ENCODE measurements at regions not wholly inside any gene's neighbourhood (a gene's known extent, or its start where the extent isn't known, plus 50 kb on each side); places are given as distances from the start of the nearest gene placed in this dataset.

GRCh38 chr4:41471126-41472071 is 66.6 kb upstream of the LIMCH1 start:
- no peak overlapping the region for H3K4me3 ChIP-seq (ENCODE audit: low read length in 2 of 2)
- ChIA-PET POLR2A (ENCODE audit: partially characterized antibody) (no interaction called here), CTCF (ENCODE audit: partially characterized antibody) (no interaction called here)
- Mint-ChIP-seq H3K27ac (no peak overlapping the region), H3K4me3 (no peak overlapping the region), H3K36me3 (no peaks in the 10 kb centered on the region), H3K4me1 (no peaks in the 10 kb centered on the region), H3K27me3 (peaks cover 0 to 2% of the 10 kb centered on the region in 2 donors), H3K9me3 (peaks cover 0 to 6% (median 2%) of the 10 kb centered on the region in 8 donors)
- H3K4me1 ChIP-seq (ENCODE audit: insufficient read depth, low read length) = no peaks in the 10 kb centered on the region
- no peaks in the 10 kb centered on the region for H3K9me3 ChIP-seq (ENCODE audit: control insufficient read depth in 1 of 2, low read length in 2 of 2)
- DNase-seq = no peak
- H3K27me3 ChIP-seq (ENCODE audit: insufficient read depth, low read length) = no peaks in the 10 kb centered on the region
- H3K27ac ChIP-seq (ENCODE audit: low read depth, low read length) = no peak overlapping the region
- no peaks in the 10 kb centered on the region for H3K36me3 ChIP-seq (ENCODE audit: insufficient read depth, low read length)
- intact Hi-C loops (cut with micrococcal nuclease) = no loop called here

- Mint-ChIP-seq H3K9me3 (peaks cover 0 to 6% (median 1%) of the 10 kb centered on the region in 8 donors), H3K4me1 (no peaks in the 10 kb centered on the region), H3K27me3 (peaks cover 0 to 2% of the 10 kb centered on the region in 2 donors), H3K27ac (no peak overlapping the region), H3K36me3 (no peaks in the 10 kb centered on the region), H3K4me3 (no peak overlapping the region)
- H3K36me3 ChIP-seq (ENCODE audit: insufficient read depth, low read length) = no peaks in the 10 kb centered on the region
- no peaks in the 10 kb centered on the region for H3K27me3 ChIP-seq (ENCODE audit: insufficient read depth, low read length)
- no peak for DNase-seq
- POLR2A ChIA-PET (ENCODE audit: partially characterized antibody) = no interaction called here
- no peak overlapping the region for H3K4me3 ChIP-seq (ENCODE audit: low read length in 2 of 2)
- H3K9me3 ChIP-seq (ENCODE audit: control insufficient read depth in 1 of 2, low read length in 2 of 2) = no peaks in the 10 kb centered on the region
- no peaks in the 10 kb centered on the region for H3K4me1 ChIP-seq (ENCODE audit: insufficient read depth, low read length)
- intact Hi-C loops (cut with micrococcal nuclease) = no loop called here
- H3K27ac ChIP-seq (ENCODE audit: low read depth, low read length) = no peak overlapping the region
- CTCF ChIA-PET (ENCODE audit: partially characterized antibody) = no interaction called here
Observed at GRCh38 chr4:41472081-41472480, 65.9 kb upstream of the LIMCH1 start.

GRCh38 chr4:41473176-41473575 is 64.8 kb upstream of the LIMCH1 start:
- H3K9me3 Mint-ChIP-seq = peaks cover 0 to 7% (median 2%) of the 10 kb centered on the region in 8 donors
- Histone ChIP-seq H3K4me3 (ENCODE audit: low read length in 2 of 2) (no peak overlapping the region), H3K9me3 (ENCODE audit: control insufficient read depth in 1 of 2, low read length in 2 of 2) (no peaks in the 10 kb centered on the region), H3K4me1 (ENCODE audit: insufficient read depth, low read length) (no peaks in the 10 kb centered on the region), H3K36me3 (ENCODE audit: insufficient read depth, low read length) (no peaks in the 10 kb centered on the region), H3K27ac (ENCODE audit: low read depth, low read length) (no peak overlapping the region), H3K27me3 (ENCODE audit: insufficient read depth, low read length) (no peaks in the 10 kb centered on the region)
- CTCF ChIA-PET (ENCODE audit: partially characterized antibody) = no interaction called here
- intact Hi-C loops (cut with micrococcal nuclease) = no loop called here
- no peak for DNase-seq
- no peak overlapping the region for H3K4me3 Mint-ChIP-seq
- POLR2A ChIA-PET (ENCODE audit: partially characterized antibody) = no interaction called here
- peaks cover 2% of the 10 kb centered on the region in 2 donors for H3K27me3 Mint-ChIP-seq
- H3K27ac Mint-ChIP-seq = no peak overlapping the region
- H3K36me3 Mint-ChIP-seq = no peaks in the 10 kb centered on the region
- H3K4me1 Mint-ChIP-seq = no peaks in the 10 kb centered on the region

GRCh38 chr4:41475402-41475801 is 62.6 kb upstream of the LIMCH1 start:
- peaks cover 0 to 4% (median under 1%) of the 10 kb centered on the region in 8 donors for H3K9me3 Mint-ChIP-seq
- intact Hi-C loops (cut with micrococcal nuclease) = no loop called here
- no peak overlapping the region for H3K4me3 Mint-ChIP-seq
- no peaks in the 10 kb centered on the region for H3K9me3 ChIP-seq (ENCODE audit: control insufficient read depth in 1 of 2, low read length in 2 of 2)
- H3K36me3 Mint-ChIP-seq = no peaks in the 10 kb centered on the region
- H3K27ac Mint-ChIP-seq = no peak overlapping the region
- H3K4me1 ChIP-seq (ENCODE audit: insufficient read depth, low read length) = no peaks in the 10 kb centered on the region
- DNase-seq = no peak
- no peak overlapping the region for H3K4me3 ChIP-seq (ENCODE audit: low read length in 2 of 2)
- no peaks in the 10 kb centered on the region for H3K27me3 ChIP-seq (ENCODE audit: insufficient read depth, low read length)
- no peak overlapping the region for H3K27ac ChIP-seq (ENCODE audit: low read depth, low read length)
- H3K27me3 Mint-ChIP-seq = peaks cover 0 to 2% of the 10 kb centered on the region in 2 donors
- no peaks in the 10 kb centered on the region for H3K4me1 Mint-ChIP-seq
- no peaks in the 10 kb centered on the region for H3K36me3 ChIP-seq (ENCODE audit: insufficient read depth, low read length)
- ChIA-PET CTCF (ENCODE audit: partially characterized antibody) (no interaction called here), POLR2A (ENCODE audit: partially characterized antibody) (no interaction called here)

GRCh38 chr4:41476310-41476885 is 61.6 kb upstream of the LIMCH1 start:
- Histone ChIP-seq H3K27ac (ENCODE audit: low read depth, low read length) (no peak overlapping the region), H3K4me3 (ENCODE audit: low read length in 2 of 2) (no peak overlapping the region), H3K27me3 (ENCODE audit: insufficient read depth, low read length) (no peaks in the 10 kb centered on the region), H3K36me3 (ENCODE audit: insufficient read depth, low read length) (no peaks in the 10 kb centered on the region), H3K4me1 (ENCODE audit: insufficient read depth, low read length) (no peaks in the 10 kb centered on the region), H3K9me3 (ENCODE audit: control insufficient read depth in 1 of 2, low read length in 2 of 2) (no peaks in the 10 kb centered on the region)
- Mint-ChIP-seq H3K4me3 (no peak overlapping the region), H3K4me1 (no peaks in the 10 kb centered on the region), H3K27ac (no peak overlapping the region), H3K36me3 (no peaks in the 10 kb centered on the region), H3K27me3 (peaks cover 0 to 2% of the 10 kb centered on the region in 2 donors), H3K9me3 (peaks cover 0 to 4% (median under 1%) of the 10 kb centered on the region in 8 donors)
- POLR2A ChIA-PET (ENCODE audit: partially characterized antibody) = no interaction called here
- no peak for DNase-seq
- intact Hi-C loops (cut with micrococcal nuclease) = no loop called here
- CTCF ChIA-PET (ENCODE audit: partially characterized antibody) = no interaction called here

- Histone ChIP-seq H3K27me3 (ENCODE audit: insufficient read depth, low read length) (no peaks in the 10 kb centered on the region), H3K9me3 (ENCODE audit: control insufficient read depth in 1 of 2, low read length in 2 of 2) (no peaks in the 10 kb centered on the region), H3K4me3 (ENCODE audit: low read length in 2 of 2) (no peak overlapping the region), H3K27ac (ENCODE audit: low read depth, low read length) (no peak overlapping the region), H3K4me1 (ENCODE audit: insufficient read depth, low read length) (no peaks in the 10 kb centered on the region), H3K36me3 (ENCODE audit: insufficient read depth, low read length) (no peaks in the 10 kb centered on the region)
- CTCF ChIA-PET (ENCODE audit: partially characterized antibody) = interaction anchor here (1.1 kb wide), 1 partner anchor 14 kb away, joined by 3 read pairs; no protein-coding TSS in a partner anchor
- no peaks in the 10 kb centered on the region for H3K36me3 Mint-ChIP-seq
- peaks cover 0 to 4% (median under 1%) of the 10 kb centered on the region in 8 donors for H3K9me3 Mint-ChIP-seq
- no peak for DNase-seq
- intact Hi-C loops (cut with micrococcal nuclease) = no loop called here
- POLR2A ChIA-PET (ENCODE audit: partially characterized antibody) = no interaction called here
- H3K4me1 Mint-ChIP-seq = no peaks in the 10 kb centered on the region
- no peak overlapping the region for H3K27ac Mint-ChIP-seq
- peaks cover 0 to 2% of the 10 kb centered on the region in 2 donors for H3K27me3 Mint-ChIP-seq
- no peak overlapping the region for H3K4me3 Mint-ChIP-seq
Observed at GRCh38 chr4:41477181-41477905, 60.6 kb upstream of the LIMCH1 start.

GRCh38 chr4:41478518-41478917 is 59.4 kb upstream of the LIMCH1 start:
- no peak overlapping the region for H3K4me3 ChIP-seq (ENCODE audit: low read length in 2 of 2)
- no peaks in the 10 kb centered on the region for H3K27me3 ChIP-seq (ENCODE audit: insufficient read depth, low read length)
- Mint-ChIP-seq H3K9me3 (peaks cover 0 to 4% (median 0%) of the 10 kb centered on the region in 8 donors), H3K4me1 (no peaks in the 10 kb centered on the region), H3K27ac (no peak overlapping the region), H3K36me3 (no peaks in the 10 kb centered on the region), H3K4me3 (no peak overlapping the region), H3K27me3 (peaks cover 0 to 2% of the 10 kb centered on the region in 2 donors)
- intact Hi-C loops (cut with micrococcal nuclease) = no loop called here
- H3K36me3 ChIP-seq (ENCODE audit: insufficient read depth, low read length) = no peaks in the 10 kb centered on the region
- H3K4me1 ChIP-seq (ENCODE audit: insufficient read depth, low read length) = no peaks in the 10 kb centered on the region
- DNase-seq = no peak
- no peak overlapping the region for H3K27ac ChIP-seq (ENCODE audit: low read depth, low read length)
- ChIA-PET POLR2A (ENCODE audit: partially characterized antibody) (no interaction called here), CTCF (ENCODE audit: partially characterized antibody) (no interaction called here)
- no peaks in the 10 kb centered on the region for H3K9me3 ChIP-seq (ENCODE audit: control insufficient read depth in 1 of 2, low read length in 2 of 2)

Measured in CD4-positive, alpha-beta memory T cell (primary cell).